ENCODE measurements at regions not wholly inside any gene's neighbourhood (a gene's known extent, or its start where the extent isn't known, plus 50 kb on each side); places are given as distances from the start of the nearest gene placed in this dataset.

- no peak for TF ChIP-seq POLR2AphosphoS5 (IDR thresholded peaks at IDR 0.05; ENCODE audit: low read depth, low read length)
- TF ChIP-seq POLR2A (IDR thresholded peaks at IDR 0.05; ENCODE audit: low read depth, low read length) = no peak
- no peak for TF ChIP-seq TAF1 (IDR thresholded peaks at IDR 0.05; ENCODE audit: borderline replicate concordance, low read depth, low read length)
Observed at GRCh38 chrX:14440106-14440505, 89.2 kb upstream of the GLRA2 start.

Measured in GM12892 (cell line).